CD8-positive, alpha-beta memory T cell (primary cell): ENCODE measurements at regions not wholly inside any gene's neighbourhood (a gene's known extent, or its start where the extent isn't known, plus 50 kb on each side); places are given as distances from the start of the nearest gene placed in this dataset.
"Not testable (repeated sequence)": the region's sequence is repeated elsewhere in the genome, so short reads cannot be mapped to it uniquely, and the experiment has no call there.

Experiments
- CTCF ChIA-PET: fragments of 350-600 bp; sonication (Branson Sonifier 250); formaldehyde crosslinking; loops from one replicate; lab custom pipeline; 2021; ENCODE audit warnings: antibody characterized with exemption; lab: Charles Lee
- POLR2A ChIA-PET: fragments of 350-600 bp; sonication (Branson Sonifier 250); formaldehyde crosslinking; loops from one replicate; lab custom pipeline; 2021; ENCODE audit warnings: antibody characterized with exemption; lab: Charles Lee
- DNase-seq, 5 donors: peaks; one replicate each; pipeline versions ENCODE4 v3.0.0 to v3.0.0-alpha.2; 2020 to 2022; ENCODE audit warnings: mixed read lengths in 1 of 5
- H3K27ac ChIP-seq: one replicate; pipeline ENCODE4 v1.7.0; 2013; ENCODE audit warnings: low read depth, mild to moderate bottlenecking, low read length, moderate library complexity
- H3K27me3 ChIP-seq: 2 replicates; pipeline ENCODE4 v1.7.0; 2013; ENCODE audit warnings: low read length, mild to moderate bottlenecking; ENCODE audit not compliant: insufficient read depth, poor library complexity, severe bottlenecking
- H3K36me3 ChIP-seq: 2 replicates; pipeline ENCODE4 v1.7.0; 2013; ENCODE audit warnings: mild to moderate bottlenecking, low read length, moderate library complexity; ENCODE audit not compliant: insufficient read depth
- H3K4me1 ChIP-seq: 2 replicates; pipeline ENCODE4 v1.7.0; 2013; ENCODE audit warnings: mild to moderate bottlenecking, low read length, moderate library complexity; ENCODE audit not compliant: insufficient read depth
- H3K4me3 ChIP-seq: 2 replicates; pipeline ENCODE4 v1.7.0; 2013; ENCODE audit warnings: mild to moderate bottlenecking, low read length
- H3K9me3 ChIP-seq: 2 replicates; pipeline ENCODE4 v1.7.0; 2013; ENCODE audit warnings: mild to moderate bottlenecking, low read length
- H3K27ac Mint-ChIP-seq, 8 donors: one replicate each; pipeline ENCODE4 v1.8.0; 2020 to 2021; ENCODE audit warnings: mixed read lengths in 8 of 8, mild to moderate bottlenecking in 6 of 8, inconsistent platforms in 3 of 8, moderate library complexity in 3 of 8
- H3K27me3 Mint-ChIP-seq, 2 donors: one replicate each; pipeline ENCODE4 v1.8.0; 2020 to 2021; ENCODE audit warnings: mixed read lengths in 2 of 2, mild to moderate bottlenecking in 1 of 2, moderate library complexity in 1 of 2
- H3K36me3 Mint-ChIP-seq, 3 donors: one replicate each; pipeline ENCODE4 v1.8.0; 2020 to 2021; ENCODE audit warnings: mixed read lengths in 3 of 3, inconsistent platforms in 1 of 3, mild to moderate bottlenecking in 1 of 3
- H3K4me1 Mint-ChIP-seq, 3 donors: one replicate each; pipeline ENCODE4 v1.8.0; 2020 to 2021; ENCODE audit warnings: mixed read lengths in 3 of 3, inconsistent platforms in 1 of 3, mild to moderate bottlenecking in 1 of 3
- H3K4me3 Mint-ChIP-seq, 7 donors: one replicate each; pipeline ENCODE4 v1.8.0; 2020 to 2021; ENCODE audit warnings: mixed read lengths in 7 of 7, mild to moderate bottlenecking in 6 of 7, moderate library complexity in 4 of 7, inconsistent platforms in 2 of 7
- H3K9me3 Mint-ChIP-seq, 5 donors: one replicate each; pipeline ENCODE4 v1.8.0; 2020 to 2022; ENCODE audit warnings: mixed read lengths in 5 of 5, mild to moderate bottlenecking in 3 of 5, moderate library complexity in 2 of 5, inconsistent platforms in 1 of 5

- no peaks in the 10 kb centered on the region for H3K27me3 Mint-ChIP-seq
- POLR2A ChIA-PET: no interaction called here
- CTCF ChIA-PET: no interaction called here
These were observed 147.3 kb downstream of the PCDH7 start for GRCh38 chr4:30867427-30867826.

DNA sequence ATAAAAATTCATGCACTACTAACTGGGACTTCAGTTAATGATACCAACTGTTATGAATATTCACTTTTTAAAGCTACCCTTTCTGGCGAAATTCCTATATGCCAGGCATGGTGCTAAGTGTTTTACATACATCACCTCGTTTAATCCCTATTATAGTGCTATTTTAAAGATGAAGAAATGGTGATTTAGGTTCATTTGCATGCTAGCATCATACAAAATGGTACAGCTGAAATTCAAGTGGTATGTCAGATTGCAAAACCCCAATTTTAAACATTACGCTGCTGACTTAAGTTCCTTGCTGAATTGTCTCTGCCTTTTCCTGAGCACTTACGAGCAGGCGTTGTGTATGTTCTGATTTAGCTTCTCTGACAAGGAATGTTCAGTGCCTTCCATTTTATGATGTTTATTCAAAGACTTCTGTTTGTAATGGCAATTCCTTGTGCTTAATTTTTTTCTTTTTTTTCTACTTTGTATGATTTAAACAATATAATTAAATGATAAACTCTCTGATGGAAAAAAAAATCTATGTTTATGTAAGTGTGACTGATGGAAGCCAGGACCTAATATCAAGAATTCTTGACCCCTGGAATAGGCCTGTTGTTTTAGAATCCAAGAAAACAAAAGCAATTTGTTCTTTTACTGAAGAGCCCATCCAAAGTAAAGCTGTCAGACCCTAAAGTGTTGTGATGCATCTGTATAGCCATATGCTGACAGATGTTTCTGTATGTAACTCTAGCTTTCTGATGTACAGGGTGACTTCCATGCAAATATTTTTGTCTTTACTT lies 148.1 kb downstream of the PCDH7 start:
- no peak overlapping the region for H3K4me3 ChIP-seq
- H3K36me3 ChIP-seq: no peaks in the 10 kb centered on the region
- no peaks in the 10 kb centered on the region for H3K4me1 Mint-ChIP-seq
- no peak overlapping the region for H3K27ac Mint-ChIP-seq
- peaks cover 7 to 16% (median 11%) of the 10 kb centered on the region in 5 donors for H3K9me3 Mint-ChIP-seq
- CTCF ChIA-PET: no interaction called here
- no peaks in the 10 kb centered on the region for H3K27me3 ChIP-seq
- no peaks in the 10 kb centered on the region for H3K9me3 ChIP-seq
- no peak overlapping the region for H3K4me3 Mint-ChIP-seq
- H3K27ac ChIP-seq: no peak overlapping the region
- peaks cover 0 to 2% (median 0%) of the 10 kb centered on the region in 3 donors for H3K36me3 Mint-ChIP-seq
- H3K27me3 Mint-ChIP-seq: no peaks in the 10 kb centered on the region
- DNase-seq: no peak
- POLR2A ChIA-PET: no interaction called here
- no peaks in the 10 kb centered on the region for H3K4me1 ChIP-seq

More at GRCh38 chr4:30867427-30867826, 147.3 kb downstream of the PCDH7 start:
- Histone ChIP-seq H3K9me3 (no peaks in the 10 kb centered on the region), H3K4me3 (no peak overlapping the region), H3K4me1 (no peaks in the 10 kb centered on the region), H3K36me3 (no peaks in the 10 kb centered on the region), H3K27me3 (no peaks in the 10 kb centered on the region), H3K27ac (no peak overlapping the region)
- H3K36me3 Mint-ChIP-seq: peaks cover 0 to 2% (median 0%) of the 10 kb centered on the region in 3 donors
- no peak overlapping the region for H3K27ac Mint-ChIP-seq
- DNase-seq: no peak
- H3K4me1 Mint-ChIP-seq: no peaks in the 10 kb centered on the region
- H3K9me3 Mint-ChIP-seq: peaks cover 7 to 13% (median 9%) of the 10 kb centered on the region in 5 donors
- no peak overlapping the region for H3K4me3 Mint-ChIP-seq

DNA sequence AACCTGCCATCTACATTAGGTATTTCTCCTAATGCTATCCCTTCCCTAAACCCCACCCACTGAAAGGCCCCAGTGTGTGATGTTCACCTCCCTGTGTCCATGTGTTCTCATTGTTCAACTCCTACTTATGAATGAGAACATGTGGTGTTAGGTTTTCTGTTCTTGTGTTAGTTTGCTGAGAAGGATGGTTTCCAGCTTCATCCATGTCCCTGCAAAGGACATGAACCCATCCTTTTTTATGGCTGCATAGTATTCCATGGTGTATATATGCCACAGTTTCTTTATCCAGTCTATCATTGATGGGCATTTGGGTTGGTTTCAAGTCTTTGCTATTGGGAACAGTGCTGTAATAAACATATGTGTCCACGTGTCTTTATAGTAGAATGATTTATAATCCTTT lies 149.2 kb downstream of the PCDH7 start:
- H3K4me3 ChIP-seq, H3K4me1 Mint-ChIP-seq, POLR2A ChIA-PET, H3K9me3 ChIP-seq, H3K27ac Mint-ChIP-seq, H3K4me3 Mint-ChIP-seq, DNase-seq, H3K36me3 ChIP-seq, H3K27me3 Mint-ChIP-seq, CTCF ChIA-PET, H3K27me3 ChIP-seq, H3K36me3 Mint-ChIP-seq, H3K27ac ChIP-seq, H3K4me1 ChIP-seq: not testable (repeated sequence)
- H3K9me3 Mint-ChIP-seq: peaks cover 7 to 16% (median 8%) of the 10 kb centered on the region in 5 donors

GRCh38 chr4:30870513-30870912 lies 150.3 kb downstream of the PCDH7 start:
- CTCF ChIA-PET: interaction anchor here (0.8 kb wide), 1 partner anchor 9 kb away, joined by 3 read pairs; no protein-coding TSS in a partner anchor
- H3K4me3 ChIP-seq: no peak overlapping the region

GRCh38 chr4:30875658-30876269 lies 155.6 kb downstream of the PCDH7 start:
- Mint-ChIP-seq H3K36me3 (peaks cover 0 to 2% (median 0%) of the 10 kb centered on the region in 3 donors), H3K9me3 (peaks cover 0 to 18% (median 4%) of the 10 kb centered on the region in 5 donors), H3K4me3 (no peak overlapping the region), H3K27ac (no peak overlapping the region), H3K27me3 (no peaks in the 10 kb centered on the region), H3K4me1 (no peaks in the 10 kb centered on the region)
- no peak overlapping the region for H3K27ac ChIP-seq
- H3K9me3 ChIP-seq: no peaks in the 10 kb centered on the region
- no peaks in the 10 kb centered on the region for H3K36me3 ChIP-seq
- H3K4me3 ChIP-seq: no peak overlapping the region
- ChIA-PET CTCF (no interaction called here), POLR2A (no interaction called here)
- no peak for DNase-seq
- no peaks in the 10 kb centered on the region for H3K27me3 ChIP-seq
- no peaks in the 10 kb centered on the region for H3K4me1 ChIP-seq

More at GRCh38 chr4:30870513-30870912, 150.3 kb downstream of the PCDH7 start:
- Histone ChIP-seq H3K27me3 (no peaks in the 10 kb centered on the region), H3K36me3 (no peaks in the 10 kb centered on the region), H3K27ac (no peak overlapping the region), H3K4me1 (no peaks in the 10 kb centered on the region), H3K9me3 (no peaks in the 10 kb centered on the region)
- Mint-ChIP-seq H3K36me3 (peaks cover 0 to 2% (median 0%) of the 10 kb centered on the region in 3 donors), H3K27me3 (no peaks in the 10 kb centered on the region), H3K9me3 (peaks cover 2 to 20% (median 8%) of the 10 kb centered on the region in 5 donors), H3K4me1 (no peaks in the 10 kb centered on the region), H3K4me3 (no peak overlapping the region), H3K27ac (no peak overlapping the region)
- no peak for DNase-seq
- POLR2A ChIA-PET: no interaction called here

- Mint-ChIP-seq H3K36me3 (no peaks in the 10 kb centered on the region), H3K4me1 (no peaks in the 10 kb centered on the region), H3K27ac (no peak overlapping the region), H3K4me3 (no peak overlapping the region), H3K9me3 (peaks cover 1 to 19% (median 10%) of the 10 kb centered on the region in 5 donors), H3K27me3 (no peaks in the 10 kb centered on the region)
- Histone ChIP-seq H3K27me3 (no peaks in the 10 kb centered on the region), H3K4me3 (no peak overlapping the region), H3K27ac (no peak overlapping the region), H3K9me3 (peaks cover 4% of the 10 kb centered on the region), H3K36me3 (no peaks in the 10 kb centered on the region), H3K4me1 (no peaks in the 10 kb centered on the region)
- no peak for DNase-seq
- POLR2A ChIA-PET: no interaction called here
- CTCF ChIA-PET: no interaction called here
These were observed 159.9 kb downstream of the PCDH7 start for GRCh38 chr4:30879855-30880598.

DNA sequence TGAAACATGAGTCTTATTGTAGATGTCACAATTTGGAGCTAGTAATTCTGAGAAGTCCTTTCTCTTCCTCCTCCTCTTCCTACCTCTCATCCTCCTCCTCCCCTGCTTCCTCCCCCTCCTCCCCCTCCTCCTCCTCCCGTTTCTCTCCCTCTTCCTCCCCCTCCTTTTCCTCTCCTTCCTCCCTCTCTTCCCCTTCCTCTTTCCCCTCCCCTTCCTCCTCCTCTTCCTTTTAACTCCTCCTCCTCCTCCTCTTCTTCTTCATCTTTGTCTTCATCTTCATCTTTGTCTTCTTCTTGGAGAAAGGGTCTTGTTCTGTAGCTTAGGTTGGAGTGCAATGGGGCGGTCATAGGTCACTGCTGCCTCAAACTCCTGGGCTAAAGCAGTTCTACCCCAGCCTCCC lies 161.8 kb downstream of the PCDH7 start:
- POLR2A ChIA-PET: no interaction called here
- Histone ChIP-seq H3K27me3 (no peaks in the 10 kb centered on the region), H3K36me3 (no peaks in the 10 kb centered on the region), H3K9me3 (peaks cover 4% of the 10 kb centered on the region), H3K4me3 (no peak overlapping the region), H3K27ac (no peak overlapping the region), H3K4me1 (no peaks in the 10 kb centered on the region)
- no peak overlapping the region for H3K27ac Mint-ChIP-seq
- CTCF ChIA-PET: no interaction called here
- no peaks in the 10 kb centered on the region for H3K27me3 Mint-ChIP-seq
- no peaks in the 10 kb centered on the region for H3K4me1 Mint-ChIP-seq
- DNase-seq: no peak
- no peak overlapping the region for H3K4me3 Mint-ChIP-seq
- H3K9me3 Mint-ChIP-seq: peaks cover 1 to 19% (median 10%) of the 10 kb centered on the region in 5 donors
- no peaks in the 10 kb centered on the region for H3K36me3 Mint-ChIP-seq

- Histone ChIP-seq H3K4me1 (no peaks in the 10 kb centered on the region), H3K9me3 (peaks cover 4% of the 10 kb centered on the region), H3K27me3 (no peaks in the 10 kb centered on the region), H3K36me3 (no peaks in the 10 kb centered on the region), H3K27ac (no peak overlapping the region), H3K4me3 (no peak overlapping the region)
- ChIA-PET POLR2A (no interaction called here), CTCF (no interaction called here)
- H3K4me1 Mint-ChIP-seq: no peaks in the 10 kb centered on the region
- no peak for DNase-seq
- H3K27ac Mint-ChIP-seq: no peak overlapping the region
- no peak overlapping the region for H3K4me3 Mint-ChIP-seq
- peaks cover under 1 to 16% (median 10%) of the 10 kb centered on the region in 5 donors for H3K9me3 Mint-ChIP-seq
- H3K27me3 Mint-ChIP-seq: no peaks in the 10 kb centered on the region
- H3K36me3 Mint-ChIP-seq: no peaks in the 10 kb centered on the region
These were observed 162.3 kb downstream of the PCDH7 start for GRCh38 chr4:30882443-30882842.
